ENCODE measurements at regions not wholly inside any gene's neighbourhood (a gene's known extent, or its start where the extent isn't known, plus 50 kb on each side); places are given as distances from the start of the nearest gene placed in this dataset.

GRCh38 chr2:101577173-101577572 lies 102.3 kb upstream of the RFX8 start:
- 37 to 51% methylated on average over 2 of the region's 2 CpGs for WGBS, 2 donors
- Histone ChIP-seq H3K27me3 (no peaks in the 10 kb centered on the region), H3K4me3 (no peak overlapping the region), H3K9me3 (no peaks in the 10 kb centered on the region), H3K4me1 (peaks cover 0 to 5% (median 0%) of the 10 kb centered on the region in 4 donors), H3K36me3 (no peaks in the 10 kb centered on the region), H3K27ac (no peak overlapping the region)
- DNase-seq (no peak), ATAC-seq (ENCODE audit: low FRiP score in 2 of 2) (no peak)
- TF ChIP-seq EP300 (IDR thresholded peaks at IDR 0.05) = no peak
- no peak for TF ChIP-seq CTCF (IDR thresholded peaks at IDR 0.05)
- TF ChIP-seq POLR2AphosphoS5 (IDR thresholded peaks at IDR 0.05) = no peak
- TF ChIP-seq POLR2A (IDR thresholded peaks at IDR 0.05) = no peak

- WGBS, 2 donors = 94 to 95% methylated on average over 6 of the region's 6 CpGs
- no peak for ATAC-seq (ENCODE audit: low FRiP score in 2 of 2)
These were observed 99.7 kb upstream of the RFX8 start for GRCh38 chr2:101574622-101575021.

GRCh38 chr2:101571951-101572350 lies 97.0 kb upstream of the RFX8 start:
- DNase-seq (no peak), ATAC-seq (ENCODE audit: low FRiP score in 2 of 2) (no peak)
- Histone ChIP-seq H3K4me3 (no peak overlapping the region), H3K27ac (no peak overlapping the region), H3K9me3 (no peaks in the 10 kb centered on the region), H3K4me1 (peaks cover 0 to 2% (median 0%) of the 10 kb centered on the region in 4 donors), H3K36me3 (no peaks in the 10 kb centered on the region), H3K27me3 (no peaks in the 10 kb centered on the region)
- TF ChIP-seq EP300 (IDR thresholded peaks at IDR 0.05) (no peak), POLR2AphosphoS5 (IDR thresholded peaks at IDR 0.05) (no peak), POLR2A (IDR thresholded peaks at IDR 0.05) (no peak), CTCF (IDR thresholded peaks at IDR 0.05) (no peak)
- WGBS, 2 donors = 83 to 92% methylated on average over 1 of the region's 1 CpG

More at GRCh38 chr2:101574622-101575021, 99.7 kb upstream of the RFX8 start:
- Histone ChIP-seq H3K4me1 (peaks cover 0 to 5% (median 0%) of the 10 kb centered on the region in 4 donors), H3K4me3 (no peak overlapping the region), H3K27ac (no peak overlapping the region), H3K9me3 (no peaks in the 10 kb centered on the region), H3K36me3 (no peaks in the 10 kb centered on the region), H3K27me3 (no peaks in the 10 kb centered on the region)
- DNase-seq = no peak
- TF ChIP-seq EP300 (IDR thresholded peaks at IDR 0.05) (no peak), POLR2AphosphoS5 (IDR thresholded peaks at IDR 0.05) (no peak), POLR2A (IDR thresholded peaks at IDR 0.05) (no peak), CTCF (IDR thresholded peaks at IDR 0.05) (no peak)

GRCh38 chr2:101569886-101570520 lies 95.1 kb upstream of the RFX8 start:
- H3K27ac ChIP-seq = no peak overlapping the region
- 62 to 72% methylated on average over 7 of the region's 7 CpGs for WGBS, 2 donors
- DNase-seq (no peak), ATAC-seq (ENCODE audit: low FRiP score in 2 of 2) (no peak)
- H3K9me3 ChIP-seq = no peaks in the 10 kb centered on the region
- H3K4me3 ChIP-seq = no peak overlapping the region
- H3K4me1 ChIP-seq = no peaks in the 10 kb centered on the region
- TF ChIP-seq CTCF (IDR thresholded peaks at IDR 0.05) (no peak), POLR2AphosphoS5 (IDR thresholded peaks at IDR 0.05) (no peak), EP300 (IDR thresholded peaks at IDR 0.05) (no peak)
- H3K27me3 ChIP-seq = no peaks in the 10 kb centered on the region
- H3K36me3 ChIP-seq = no peaks in the 10 kb centered on the region

GRCh38 chr2:101568969-101569368 lies 94.1 kb upstream of the RFX8 start:
- Histone ChIP-seq H3K4me3 (no peak overlapping the region), H3K36me3 (no peaks in the 10 kb centered on the region), H3K27me3 (no peaks in the 10 kb centered on the region), H3K27ac (no peak overlapping the region), H3K9me3 (no peaks in the 10 kb centered on the region), H3K4me1 (no peaks in the 10 kb centered on the region)
- WGBS, 2 donors = 77 to 94% methylated on average over 1 of the region's 1 CpG
- ATAC-seq (ENCODE audit: low FRiP score in 2 of 2) (no peak), DNase-seq (no peak)
- TF ChIP-seq POLR2A (IDR thresholded peaks at IDR 0.05) (no peak), EP300 (IDR thresholded peaks at IDR 0.05) (no peak), POLR2AphosphoS5 (IDR thresholded peaks at IDR 0.05) (no peak), CTCF (IDR thresholded peaks at IDR 0.05) (no peak)
